Mesendoderm (in vitro differentiated cells): ENCODE measurements at regions not wholly inside any gene's neighbourhood (a gene's known extent, or its start where the extent isn't known, plus 50 kb on each side); places are given as distances from the start of the nearest gene placed in this dataset.

Source experiments
- DNase-seq: peaks from one replicate; pipeline ENCODE4 v3.0.0; 2013
- H2AK5ac ChIP-seq: 2 replicates; pipeline ENCODE4 v1.6.1; 2013; ENCODE audit warnings: low read length, inconsistent platforms
- H2BK120ac ChIP-seq: 2 replicates; pipeline ENCODE4 v1.6.1; 2013; ENCODE audit warnings: low read depth, mild to moderate bottlenecking, low read length, moderate library complexity, mixed read lengths
- H2BK15ac ChIP-seq: replicated peaks from 2 replicates; pipeline ENCODE4 v1.6.1; 2013; ENCODE audit warnings: low read depth, mild to moderate bottlenecking, moderate library complexity
- H2BK5ac ChIP-seq: 2 replicates; pipeline ENCODE4 v1.6.1; 2013; ENCODE audit warnings: low read length, inconsistent platforms
- H3K18ac ChIP-seq: 2 replicates; pipeline ENCODE4 v1.6.1; 2013; ENCODE audit warnings: mild to moderate bottlenecking, low read length, mixed read lengths
- H3K23ac ChIP-seq: one replicate; pipeline ENCODE4 v1.6.1; 2013; ENCODE audit warnings: low read length
- H3K27ac ChIP-seq: 2 replicates; pipeline ENCODE4 v1.5.1; 2013; ENCODE audit warnings: low read depth, mild to moderate bottlenecking, inconsistent platforms, low read length, moderate library complexity
- H3K27me3 ChIP-seq: 2 replicates; pipeline ENCODE4 v1.6.1; 2013; ENCODE audit warnings: low read length, control low read depth, mild to moderate bottlenecking, inconsistent platforms; ENCODE audit not compliant: insufficient read depth, poor library complexity
- H3K36me3 ChIP-seq: 2 replicates; pipeline ENCODE4 v1.6.1; 2013; ENCODE audit warnings: low read length, inconsistent platforms; ENCODE audit not compliant: control insufficient read depth, insufficient read depth
- H3K4ac ChIP-seq: one replicate; pipeline ENCODE4 v1.6.1; 2013; ENCODE audit warnings: low read depth, mild to moderate bottlenecking, low read length, moderate library complexity
- H3K4me1 ChIP-seq: 2 replicates; pipeline ENCODE4 v1.6.1; 2013; ENCODE audit warnings: low read depth, low read length, inconsistent platforms; ENCODE audit not compliant: control insufficient read depth
- H3K4me2 ChIP-seq: 2 replicates; pipeline ENCODE4 v1.6.1; 2013; ENCODE audit warnings: low read length
- H3K4me3 ChIP-seq: 2 replicates; pipeline ENCODE4 v1.5.1; 2013; ENCODE audit warnings: mild to moderate bottlenecking, low read length
- H3K56ac ChIP-seq: one replicate; pipeline ENCODE4 v1.6.1; 2013; ENCODE audit warnings: low read length
- H3K79me1 ChIP-seq: 2 replicates; pipeline ENCODE4 v1.6.1; 2013; ENCODE audit warnings: low read length, inconsistent platforms
- H3K79me2 ChIP-seq: 2 replicates; pipeline ENCODE4 v1.6.1; 2013; ENCODE audit warnings: mild to moderate bottlenecking, low read length; ENCODE audit not compliant: control insufficient read depth, insufficient read depth
- H3K9ac ChIP-seq: 2 replicates; pipeline ENCODE4 v1.6.1; 2013; ENCODE audit warnings: low read length, inconsistent platforms
- H4K5ac ChIP-seq: one replicate; pipeline ENCODE4 v1.6.1; 2013; ENCODE audit warnings: low read length
- H4K8ac ChIP-seq: one replicate; pipeline ENCODE4 v1.6.1; 2013; ENCODE audit warnings: low read depth, mild to moderate bottlenecking, control low read depth, low read length, moderate library complexity
- WGBS: extraction: QIAGEN DNeasy Blood & Tissue Kit; methylation state at CpG from one replicate; pipeline ENCODE4 v1.1.7; 2013; ENCODE audit warnings: low lambda C conversion rate, missing lambda C conversion rate; ENCODE audit not compliant: insufficient coverage; ENCODE audit errors: extremely low coverage; 5-methylcytosine and 5-hydroxymethylcytosine counted together

DNA sequence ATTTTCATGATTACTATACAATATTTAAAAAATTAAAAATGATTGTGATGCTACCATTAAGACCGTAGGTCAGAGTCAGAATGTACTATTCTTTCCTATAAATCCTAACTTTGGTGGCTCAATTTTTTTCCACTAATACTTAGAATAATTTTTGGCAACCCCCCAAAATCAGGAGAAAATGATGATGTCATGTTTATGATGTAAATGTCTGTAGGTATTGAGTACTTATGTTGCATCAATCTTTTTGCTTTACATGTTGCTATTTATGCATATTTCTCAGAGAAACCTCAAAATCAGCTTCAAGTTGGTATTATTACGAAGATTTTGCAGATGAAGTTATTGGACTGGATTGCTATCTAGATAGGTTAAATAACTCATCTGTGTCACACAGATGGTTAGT lies 371.2 kb downstream of the ADGRL2 start:
- H3K27ac ChIP-seq = no peak overlapping the region
- H3K36me3 ChIP-seq = no peaks in the 10 kb centered on the region
- WGBS = no CpG with 5 or more reads among the region's 2 CpGs

DNA sequence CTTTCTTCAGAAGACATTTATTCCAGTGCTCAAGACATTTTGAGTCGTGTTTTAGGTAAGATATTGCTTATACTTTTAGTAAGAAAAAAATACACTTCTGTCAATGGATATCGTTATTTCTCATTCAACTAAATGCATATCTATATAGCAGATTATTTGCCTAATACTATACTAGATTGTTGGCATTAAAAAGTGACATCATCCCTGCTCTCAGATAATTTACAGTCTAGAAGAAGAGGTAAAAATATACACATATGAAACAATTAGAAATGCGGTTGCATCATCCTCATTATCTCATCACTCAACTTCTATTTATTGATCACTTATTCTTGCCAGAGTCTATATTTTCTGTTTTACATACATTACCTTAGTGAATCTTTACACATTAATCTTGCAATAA lies 367.7 kb downstream of the ADGRL2 start:
- H3K27me3 ChIP-seq = no peaks in the 10 kb centered on the region
- H2AK5ac ChIP-seq = no peak overlapping the region
- H4K5ac ChIP-seq = no peak overlapping the region
- no peaks in the 10 kb centered on the region for H3K79me2 ChIP-seq
- WGBS = no CpG with 5 or more reads among the region's 3 CpGs
- DNase-seq = no peak
- no peak overlapping the region for H2BK5ac ChIP-seq
- no peak overlapping the region for H3K27ac ChIP-seq
- H3K23ac ChIP-seq = no peak overlapping the region
- no peak overlapping the region for H3K4me3 ChIP-seq
- H2BK15ac ChIP-seq = no peak overlapping the region
- no peak overlapping the region for H3K18ac ChIP-seq
- H4K8ac ChIP-seq = no peak overlapping the region
- H3K79me1 ChIP-seq = no peaks in the 10 kb centered on the region
- no peaks in the 10 kb centered on the region for H3K4me1 ChIP-seq
- H3K9ac ChIP-seq = no peak overlapping the region
- H2BK120ac ChIP-seq = no peak overlapping the region
- no peak overlapping the region for H3K4ac ChIP-seq
- H3K56ac ChIP-seq = no peak overlapping the region
- H3K36me3 ChIP-seq = no peaks in the 10 kb centered on the region
- no peak overlapping the region for H3K4me2 ChIP-seq

More for the DNA sequence above, 371.2 kb downstream of the ADGRL2 start:
- H3K4ac ChIP-seq = no peak overlapping the region
- no peak overlapping the region for H3K9ac ChIP-seq
- no peaks in the 10 kb centered on the region for H3K27me3 ChIP-seq
- H3K23ac ChIP-seq = no peak overlapping the region
- no peak overlapping the region for H3K56ac ChIP-seq
- H3K4me1 ChIP-seq = no peaks in the 10 kb centered on the region
- no peak overlapping the region for H3K4me3 ChIP-seq
- no peak overlapping the region for H2BK15ac ChIP-seq
- DNase-seq = no peak
- no peak overlapping the region for H2AK5ac ChIP-seq
- no peak overlapping the region for H3K4me2 ChIP-seq
- H2BK5ac ChIP-seq = no peak overlapping the region
- no peak overlapping the region for H2BK120ac ChIP-seq
- no peak overlapping the region for H3K18ac ChIP-seq
- H4K8ac ChIP-seq = no peak overlapping the region
- no peak overlapping the region for H4K5ac ChIP-seq
- no peaks in the 10 kb centered on the region for H3K79me1 ChIP-seq
- no peaks in the 10 kb centered on the region for H3K79me2 ChIP-seq

DNA sequence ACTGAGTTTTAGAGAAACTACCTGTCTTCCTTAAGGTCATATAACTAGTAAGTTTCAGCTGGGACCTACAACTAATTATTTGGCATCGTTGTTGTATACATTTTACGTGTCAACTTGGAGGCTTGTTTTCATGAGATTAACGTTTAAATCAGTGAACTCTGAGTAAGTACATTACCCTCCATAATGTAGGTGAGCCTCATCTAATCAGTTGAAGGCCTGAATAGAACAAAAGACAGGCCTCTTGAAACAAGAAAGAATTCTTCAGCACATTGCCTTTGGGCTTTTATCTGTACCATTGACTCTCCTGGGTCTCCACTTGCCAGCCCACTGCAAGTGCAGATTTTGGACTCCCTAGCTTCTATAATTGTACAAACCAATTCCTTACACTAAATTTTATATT lies 364.6 kb downstream of the ADGRL2 start:
- no peaks in the 10 kb centered on the region for H3K4me1 ChIP-seq
- H3K36me3 ChIP-seq = no peaks in the 10 kb centered on the region
- H3K23ac ChIP-seq = no peak overlapping the region
- H4K5ac ChIP-seq = no peak overlapping the region
- H3K4ac ChIP-seq = no peak overlapping the region
- no peaks in the 10 kb centered on the region for H3K27me3 ChIP-seq
- no peak overlapping the region for H2BK5ac ChIP-seq
- no peaks in the 10 kb centered on the region for H3K79me2 ChIP-seq
- H3K56ac ChIP-seq = no peak overlapping the region
- H2AK5ac ChIP-seq = no peak overlapping the region
- H4K8ac ChIP-seq = no peak overlapping the region
- no CpG with 5 or more reads among the region's 3 CpGs for WGBS
- no peak overlapping the region for H3K18ac ChIP-seq
- no peak overlapping the region for H2BK120ac ChIP-seq
- no peak overlapping the region for H3K4me2 ChIP-seq
- no peak overlapping the region for H3K9ac ChIP-seq
- H3K79me1 ChIP-seq = no peaks in the 10 kb centered on the region
- DNase-seq = no peak
- no peak overlapping the region for H3K4me3 ChIP-seq
- no peak overlapping the region for H3K27ac ChIP-seq
- H2BK15ac ChIP-seq = no peak overlapping the region

DNA sequence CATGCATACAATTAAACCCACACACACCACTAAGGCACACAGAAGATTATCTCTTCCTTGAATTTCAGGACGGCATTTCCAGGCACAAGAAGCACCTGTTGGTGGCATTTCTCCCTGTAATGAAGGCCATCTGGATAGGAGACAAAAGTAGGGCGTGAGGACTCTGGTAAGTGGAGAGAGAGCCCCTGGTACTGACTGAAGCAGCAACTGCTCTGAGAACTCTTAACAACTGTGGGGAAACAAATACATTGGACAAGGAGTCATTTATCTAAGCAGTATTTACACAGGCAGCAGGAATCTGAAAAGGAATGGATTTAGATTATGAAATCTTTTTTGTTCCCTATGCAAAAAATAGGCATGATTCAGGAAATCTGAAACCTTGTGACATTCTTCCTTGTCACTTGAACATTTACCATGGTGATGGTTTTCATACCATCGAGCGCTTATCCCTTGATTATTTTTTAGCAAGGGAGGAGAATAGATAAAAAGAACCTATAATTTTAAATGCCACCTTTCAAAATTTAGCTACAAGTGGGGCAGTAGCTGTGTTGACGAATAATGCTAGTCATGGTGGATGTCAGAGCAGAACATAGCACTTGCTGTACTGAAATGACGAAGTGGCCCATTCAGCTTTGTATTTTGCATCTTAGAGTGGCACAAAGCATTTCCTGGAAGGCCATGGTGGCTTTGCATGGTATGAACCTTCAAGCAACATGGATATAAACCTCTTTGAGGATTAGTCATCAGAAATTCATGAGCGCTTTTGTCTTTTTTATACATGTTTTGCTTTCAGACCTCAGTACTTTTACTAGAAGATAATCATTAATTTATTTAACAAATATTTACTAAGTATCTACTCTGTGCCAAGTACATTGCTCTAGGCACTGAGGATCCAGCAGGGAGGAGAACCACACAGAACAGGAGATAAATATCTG lies 362.0 kb downstream of the ADGRL2 start:
- Histone ChIP-seq H3K4ac (no peak overlapping the region), H2BK15ac (no peak overlapping the region), H3K23ac (no peak overlapping the region), H4K5ac (no peak overlapping the region), H3K56ac (no peak overlapping the region), H3K79me1 (no peaks in the 10 kb centered on the region), H2BK120ac (no peak overlapping the region), H3K4me3 (no peak overlapping the region), H3K27me3 (no peaks in the 10 kb centered on the region), H3K79me2 (no peaks in the 10 kb centered on the region), H2AK5ac (no peak overlapping the region), H3K4me2 (no peak overlapping the region), H3K4me1 (no peaks in the 10 kb centered on the region), H3K27ac (no peak overlapping the region), H3K18ac (no peak overlapping the region), H4K8ac (no peak overlapping the region), H3K9ac (no peak overlapping the region), H3K36me3 (no peaks in the 10 kb centered on the region), H2BK5ac (no peak overlapping the region)
- no peak for DNase-seq
- WGBS = no CpG with 5 or more reads among the region's 7 CpGs

DNA sequence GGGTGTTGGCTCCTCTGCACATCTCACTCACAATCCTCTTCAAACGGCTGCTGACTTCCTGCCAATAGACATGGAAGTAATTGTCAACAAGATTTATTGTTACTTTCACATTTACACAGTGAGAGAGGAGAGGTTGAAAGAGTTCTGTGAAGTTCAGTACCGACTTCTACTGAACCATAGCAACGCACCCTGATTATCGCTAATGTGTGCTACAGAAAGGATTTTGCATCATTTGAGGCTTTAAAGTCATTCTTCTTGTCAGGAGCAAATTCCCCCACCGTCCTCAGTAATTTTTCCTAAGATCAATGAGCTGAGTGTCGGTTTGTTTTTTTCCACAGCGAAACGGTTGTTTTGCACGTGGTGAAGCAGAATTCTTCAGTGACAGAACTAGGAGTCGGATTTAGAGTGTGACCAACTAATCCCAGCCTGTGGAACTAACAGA lies 361.0 kb downstream of the ADGRL2 start:
- Histone ChIP-seq H3K18ac (no peak overlapping the region), H2BK5ac (no peak overlapping the region), H3K27me3 (no peaks in the 10 kb centered on the region), H3K79me2 (no peaks in the 10 kb centered on the region), H2AK5ac (no peak overlapping the region), H3K36me3 (no peaks in the 10 kb centered on the region), H3K56ac (no peak overlapping the region), H3K23ac (no peak overlapping the region), H3K4me1 (no peaks in the 10 kb centered on the region), H3K4ac (no peak overlapping the region), H4K8ac (no peak overlapping the region), H2BK120ac (no peak overlapping the region), H2BK15ac (no peak overlapping the region), H3K4me2 (no peak overlapping the region), H3K9ac (no peak overlapping the region), H3K4me3 (no peak overlapping the region), H3K27ac (no peak overlapping the region), H4K5ac (no peak overlapping the region), H3K79me1 (no peaks in the 10 kb centered on the region)
- DNase-seq = no peak
- WGBS = no CpG with 5 or more reads among the region's 10 CpGs
